Endothelial cell of umbilical vein (primary cell): ENCODE measurements at regions not wholly inside any gene's neighbourhood (a gene's known extent, or its start where the extent isn't known, plus 50 kb on each side); places are given as distances from the start of the nearest gene placed in this dataset.

ENCODE experiments used
- BruUV-seq: library from RNA; stranded (reverse); fragments of 400-500 nt; replicated peaks from 2 replicates; lab custom pipeline; 2021; lab: Mats Ljungman, UMichigan
- CTCF ChIA-PET: fragments of 300-600, 350-600 bp; sonication (Branson Sonifier 250); formaldehyde crosslinking; loops from one replicate; lab custom pipeline; 2021; ENCODE audit warnings: antibody characterized with exemption, inconsistent platforms; lab: Charles Lee
- POLR2A ChIA-PET: fragments of 300-600, 350-600 bp; sonication (Branson Sonifier 250); formaldehyde crosslinking; loops from one replicate; lab custom pipeline; 2021; ENCODE audit warnings: antibody characterized with exemption, inconsistent platforms; lab: Charles Lee
- DNase-seq: peaks from one replicate; pipeline ENCODE4 v3.0.0-alpha.2; 2011; ENCODE audit warnings: low read depth, low spot score
- FAIRE-seq: peaks from 2 replicates; lab custom pipeline; 2011; peaks lifted over from hg19 to GRCh38; lab: Jason Lieb, UNC
- H2AFZ ChIP-seq: 2 replicates; pipeline ENCODE4 v1.6.0; 2012; ENCODE audit warnings: low read depth, low read length, control low read depth, inconsistent platforms
- H3K27ac ChIP-seq: 2 replicates; pipeline ENCODE4 v1.5.1; 2011; ENCODE audit warnings: low read depth, mild to moderate bottlenecking, control low read depth, low read length, moderate library complexity; ENCODE audit not compliant: insufficient read depth
- H3K27me3 ChIP-seq, 2 experiments: 2 replicates each; pipeline versions ENCODE4 v1.6.0 to v1.6.1; 2011; ENCODE audit warnings: low read length in 2 of 2, mixed read lengths in 1 of 2; ENCODE audit not compliant: control insufficient read depth in 2 of 2, insufficient read depth in 2 of 2
- H3K36me3 ChIP-seq, 2 experiments: 2 replicates in 1 of 2; 3 replicates in 1 of 2; pipeline ENCODE4 v1.5.1; 2011; ENCODE audit warnings: low read length in 2 of 2, mild to moderate bottlenecking in 1 of 2, moderate library complexity in 1 of 2; ENCODE audit not compliant: control insufficient read depth in 2 of 2, insufficient read depth in 2 of 2; ENCODE audit errors: extremely low read depth in 1 of 2
- H3K4me1 ChIP-seq: 3 replicates; pipeline ENCODE4 v1.5.1; 2011; ENCODE audit warnings: mild to moderate bottlenecking, low read length; ENCODE audit not compliant: control insufficient read depth, insufficient read depth; ENCODE audit errors: extremely low read depth
- H3K4me2 ChIP-seq: 2 replicates; pipeline ENCODE4 v1.6.1; 2011; ENCODE audit warnings: low read length, control low read depth, mixed read lengths; ENCODE audit not compliant: insufficient read depth
- H3K4me3 ChIP-seq, 3 experiments: fragments of 200-600 bp in 1 of 3; sonication (generic), shearing (Covaris generic) in 1 of 3; replicated peaks in 1 of 3; 2 replicates each; pipeline ENCODE4 v1.5.1; 2011 to 2016; ENCODE audit warnings: control low read depth in 3 of 3, low read length in 3 of 3, mild to moderate bottlenecking in 2 of 3, inconsistent platforms in 1 of 3, low read depth in 1 of 3, moderate library complexity in 1 of 3; ENCODE audit not compliant: insufficient read depth in 1 of 3
- H3K79me2 ChIP-seq: 2 replicates; pipeline ENCODE4 v1.6.0; 2012; ENCODE audit warnings: low read length, inconsistent platforms; ENCODE audit not compliant: control insufficient read depth, insufficient read depth
- H3K9ac ChIP-seq: replicated peaks from 2 replicates; pipeline ENCODE3; 2011; ENCODE audit warnings: low read length, control low read depth; ENCODE audit not compliant: insufficient read depth; ENCODE audit errors: extremely low read depth
- H3K9me1 ChIP-seq: replicated peaks from 3 replicates; pipeline ENCODE4 v1.6.0; 2011; ENCODE audit warnings: mild to moderate bottlenecking, low read length; ENCODE audit not compliant: control insufficient read depth, insufficient read depth; ENCODE audit errors: extremely low read depth
- H3K9me3 ChIP-seq: replicated peaks from 2 replicates; pipeline ENCODE4 v1.5.1; 2012; ENCODE audit warnings: low read length, inconsistent platforms; ENCODE audit not compliant: control insufficient read depth, insufficient read depth
- H4K20me1 ChIP-seq: replicated peaks from 2 replicates; pipeline ENCODE3; 2011; ENCODE audit warnings: mild to moderate bottlenecking, low read length; ENCODE audit not compliant: control insufficient read depth, insufficient read depth; ENCODE audit errors: extremely low read depth
- CTCF ChIP-seq, 2 donors: IDR thresholded peaks; 1 replicate in 1 of 2; 2 replicates in 1 of 2; pipeline ENCODE4 v1.5.1; 2011; ENCODE audit warnings: low read length in 2 of 2, mild to moderate bottlenecking in 2 of 2, moderate library complexity in 2 of 2, control low read depth in 1 of 2, inconsistent platforms in 1 of 2, low read depth in 1 of 2; ENCODE audit not compliant: insufficient read depth in 1 of 2; ENCODE audit errors: extremely low read depth in 1 of 2
- EZH2 ChIP-seq: IDR thresholded peaks from 2 replicates; pipeline ENCODE4 v1.6.1; 2012; ENCODE audit warnings: borderline replicate concordance, low read depth, mild to moderate bottlenecking, moderate library complexity, low read length, inconsistent platforms; ENCODE audit not compliant: severe bottlenecking
- FOS ChIP-seq: IDR thresholded peaks from 2 replicates; pipeline ENCODE4 v1.6.1; 2011; ENCODE audit warnings: mild to moderate bottlenecking, low read length, moderate library complexity, borderline replicate concordance; ENCODE audit not compliant: insufficient read depth
- GATA2 ChIP-seq: IDR thresholded peaks from 2 replicates; pipeline ENCODE4 v1.7.0; 2011; ENCODE audit warnings: low read depth, mild to moderate bottlenecking, moderate library complexity, mixed read lengths, low read length; ENCODE audit not compliant: insufficient read length, insufficient read depth
- JUN ChIP-seq: IDR thresholded peaks from 2 replicates; pipeline ENCODE4 v1.6.1; 2011; ENCODE audit warnings: borderline replicate concordance, low read depth; ENCODE audit not compliant: insufficient read length, insufficient read depth
- MAX ChIP-seq: IDR thresholded peaks from 2 replicates; pipeline ENCODE4 v1.6.1; 2011; ENCODE audit not compliant: insufficient read depth, insufficient read length
- MYC ChIP-seq: IDR thresholded peaks from one replicate; pipeline ENCODE4 v1.6.1; 2011; ENCODE audit warnings: mild to moderate bottlenecking, low read depth, low read length
- POLR2A ChIP-seq: IDR thresholded peaks from 2 replicates; pipeline ENCODE4 v1.6.1; 2012; ENCODE audit warnings: low read depth, mild to moderate bottlenecking, control low read depth, low read length
- dilution Hi-C: fragments of 300-500 bp; cut with MboI; formaldehyde crosslinking; loops from one replicate; pipeline ENCODE4 v1.15.0; 2019; ENCODE audit warnings: low sequenced_read_pairs; ENCODE audit not compliant: extremely low pct_ligation_motif_present
- intact Hi-C: fragments of 100-400 bp; cut with micrococcal nuclease; formaldehyde crosslinking; loops from one replicate; pipeline ENCODE4 v1.10.0; 2022

GRCh38 chr3:168386301-168386700, 290.6 kb upstream of the GOLIM4 start:
- H4K20me1 ChIP-seq = no peaks in the 10 kb centered on the region
- no peak overlapping the region for H3K27ac ChIP-seq
- no peaks in the 10 kb centered on the region for H3K36me3 ChIP-seq
- H3K4me2 ChIP-seq = no peak overlapping the region
- no peak overlapping the region for H3K9ac ChIP-seq
- FAIRE-seq (no peak), DNase-seq (no peak)
- no peak for TF ChIP-seq JUN
- TF ChIP-seq MAX = no peak
- TF ChIP-seq FOS = no peak
- no peak for TF ChIP-seq EZH2
- no peak for TF ChIP-seq CTCF (IDR thresholded peaks at IDR 0.05; ENCODE audit: extremely low read depth in 1 of 2, insufficient read depth in 1 of 2, low read depth in 1 of 2, low read length in 2 of 2)
- BruUV-seq = no TSS peak
- H3K79me2 ChIP-seq = no peaks in the 10 kb centered on the region
- ChIA-PET POLR2A (no interaction called here), CTCF (no interaction called here)
- dilution Hi-C loops = no loop called here
- H3K4me1 ChIP-seq = no peaks in the 10 kb centered on the region
- no peaks in the 10 kb centered on the region for H3K27me3 ChIP-seq
- no peaks in the 10 kb centered on the region for H3K9me1 ChIP-seq
- H2AFZ ChIP-seq = no peak overlapping the region
- no peak overlapping the region for H3K4me3 ChIP-seq
- intact Hi-C loops = no loop called here
- H3K9me3 ChIP-seq = no peaks in the 10 kb centered on the region

GRCh38 chr3:168384990-168385389, 289.3 kb upstream of the GOLIM4 start:
- no TSS peak for BruUV-seq
- FAIRE-seq (no peak), DNase-seq (no peak)
- H3K36me3 ChIP-seq = no peaks in the 10 kb centered on the region
- intact Hi-C loops (no loop called here), dilution Hi-C loops (no loop called here)
- TF ChIP-seq GATA2 (no peak), MYC (no peak), POLR2A (no peak)
- no peak overlapping the region for H2AFZ ChIP-seq
- H3K9me3 ChIP-seq = no peaks in the 10 kb centered on the region
- H3K79me2 ChIP-seq = no peaks in the 10 kb centered on the region
- POLR2A ChIA-PET = no interaction called here
- CTCF ChIA-PET = no interaction called here
- H3K9me1 ChIP-seq = no peaks in the 10 kb centered on the region
- no peaks in the 10 kb centered on the region for H4K20me1 ChIP-seq
- no peak overlapping the region for H3K27ac ChIP-seq
- H3K4me1 ChIP-seq = no peaks in the 10 kb centered on the region
- H3K27me3 ChIP-seq = no peaks in the 10 kb centered on the region
- H3K9ac ChIP-seq = no peak overlapping the region
- H3K4me2 ChIP-seq = no peak overlapping the region
- no peak overlapping the region for H3K4me3 ChIP-seq
